HepG2 (cell line): ENCODE measurements at regions not wholly inside any gene's neighbourhood (a gene's known extent, or its start where the extent isn't known, plus 50 kb on each side); places are given as distances from the start of the nearest gene placed in this dataset.

Experiments used
- ATAC-seq: fragments of 200-7000 bp; cut with Tn5 transposase; 3 replicates; pipeline ENCODE4 v1.9.1; 2020; ENCODE audit warnings: mild to moderate bottlenecking, moderate library complexity
- BruUV-seq: library from RNA; stranded (reverse); fragments of 400-500 nt; replicated peaks from 2 replicates; lab custom pipeline; 2021; lab: Mats Ljungman, UMichigan
- CTCF ChIA-PET: fragments of 300-600 bp; formaldehyde crosslinking; extraction: SDS; loops from one replicate; lab custom pipeline; 2021; ENCODE audit warnings: low total read pairs, inconsistent platforms, low intra/inter-chr PET ratio; lab: Yijun Ruan, JAX
- POLR2A ChIA-PET: fragments of 350-600 bp; sonication (Branson Sonifier 250); formaldehyde crosslinking; loops from one replicate; lab custom pipeline; 2020; ENCODE audit warnings: antibody characterized with exemption, inconsistent platforms; lab: Yijun Ruan, JAX
- DNase-seq: peaks from one replicate; pipeline ENCODE4 v3.0.0-alpha.2; 2015; ENCODE audit warnings: low spot score
- FAIRE-seq: peaks from 3 replicates; lab custom pipeline; 2011; peaks lifted over from hg19 to GRCh38; lab: Jason Lieb, UNC
- H2AFZ ChIP-seq: one replicate; pipeline ENCODE4 v1.6.1; 2011; ENCODE audit warnings: low read length, inconsistent platforms
- H3K27ac ChIP-seq: fragments of 300-600 bp; 3 replicates; pipeline ENCODE4 v1.8.0; 2011; ENCODE audit warnings: mixed run types, mild to moderate bottlenecking, mixed read lengths, low read length, inconsistent platforms; ENCODE audit not compliant: insufficient read depth; ENCODE audit errors: extremely low read length
- H3K27me3 ChIP-seq, 2 experiments: fragments of 200-600 bp in 1 of 2; 2 replicates in 1 of 2; 3 replicates in 1 of 2; pipeline versions ENCODE4 v1.6.0 to v1.8.0; 2011; ENCODE audit warnings: low read length in 2 of 2, mild to moderate bottlenecking in 2 of 2, moderate library complexity in 2 of 2, inconsistent platforms in 1 of 2; ENCODE audit not compliant: insufficient read depth in 2 of 2, control insufficient read depth in 1 of 2
- H3K36me3 ChIP-seq, 2 experiments: fragments of 200-600 bp in 1 of 2; replicated peaks in 1 of 2; 2 replicates in 1 of 2; 3 replicates in 1 of 2; pipeline versions ENCODE4 v1.5.1 to v1.8.0; 2011; ENCODE audit warnings: low read length in 2 of 2, inconsistent platforms in 1 of 2; ENCODE audit not compliant: insufficient read depth in 2 of 2, control insufficient read depth in 1 of 2
- H3K4me1 ChIP-seq: 2 replicates; pipeline ENCODE4 v1.5.1; 2012; ENCODE audit warnings: low read length, inconsistent platforms; ENCODE audit not compliant: insufficient read depth
- H3K4me2 ChIP-seq: 2 replicates; pipeline ENCODE4 v1.6.0; 2011; ENCODE audit warnings: low read depth, low read length, inconsistent platforms
- H3K4me3 ChIP-seq, 3 experiments: fragments of 200-600 bp in 1 of 3; sonication (generic), shearing (Covaris generic) in 1 of 3; replicated peaks in 1 of 3; 2 replicates each; pipeline ENCODE4 v1.5.1; 2011 to 2016; ENCODE audit warnings: low read length in 3 of 3, inconsistent platforms in 2 of 3, low read depth in 2 of 3, mild to moderate bottlenecking in 2 of 3, control low read depth in 1 of 3, mixed read lengths in 1 of 3; ENCODE audit not compliant: insufficient read depth in 1 of 3
- H3K79me2 ChIP-seq: one replicate; pipeline ENCODE4 v1.6.1; 2011; ENCODE audit warnings: low read length, inconsistent platforms; ENCODE audit not compliant: insufficient read depth
- H3K9ac ChIP-seq: 2 replicates; pipeline ENCODE4 v1.6.0; 2011; ENCODE audit warnings: mild to moderate bottlenecking, low read depth, low read length, inconsistent platforms; ENCODE audit not compliant: insufficient read depth
- H3K9me3 ChIP-seq: 2 replicates; pipeline ENCODE4 v1.5.1; 2012; ENCODE audit warnings: mild to moderate bottlenecking, low read length
- H4K20me1 ChIP-seq: 2 replicates; pipeline ENCODE4 v1.6.0; 2011; ENCODE audit warnings: inconsistent platforms, mild to moderate bottlenecking, low read length, moderate library complexity; ENCODE audit not compliant: insufficient read depth
- BORCS8-MEF2B ChIP-seq: sonication (generic); formaldehyde crosslinking; IDR thresholded peaks from 2 replicates; pipeline ENCODE4 v1.8.0; 2022; ENCODE audit warnings: mild to moderate bottlenecking, missing genetic modification reagents
- CENPT ChIP-seq: sonication (generic); formaldehyde crosslinking; IDR thresholded peaks from 2 replicates; pipeline ENCODE4 v1.8.0; 2022; ENCODE audit warnings: low read depth, mild to moderate bottlenecking, moderate library complexity, missing genetic modification reagents
- FOXK1 ChIP-seq: sonication (generic); formaldehyde crosslinking; IDR thresholded peaks from 2 replicates; pipeline ENCODE4 v1.4.0; 2020; ENCODE audit warnings: low read depth, missing genetic modification reagents, borderline replicate concordance
- JUNB ChIP-seq: sonication (generic); formaldehyde crosslinking; IDR thresholded peaks from 2 replicates; pipeline ENCODE4 v1.8.0; 2022; ENCODE audit warnings: missing genetic modification reagents, mild to moderate bottlenecking, borderline replicate concordance
- PHF8 ChIP-seq: sonication (generic); formaldehyde crosslinking; IDR thresholded peaks from 2 replicates; pipeline ENCODE4 v1.5.0; 2020; ENCODE audit warnings: missing genetic modification reagents
- SALL2 ChIP-seq: sonication (generic); formaldehyde crosslinking; IDR thresholded peaks from 2 replicates; pipeline ENCODE4 v1.8.1; 2023; ENCODE audit warnings: mild to moderate bottlenecking, missing genetic modification reagents, inconsistent platforms
- SETDB1 ChIP-seq: sonication (generic); formaldehyde crosslinking; IDR thresholded peaks from 2 replicates; pipeline ENCODE4 v1.5.1; 2020; ENCODE audit warnings: missing genetic modification reagents, mild to moderate bottlenecking, borderline replicate concordance
- SYNCRIP ChIP-seq: fragments of 200-400 bp; formaldehyde crosslinking; IDR thresholded peaks from 2 replicates; pipeline ENCODE4 v1.6.1; 2018; ENCODE audit warnings: mild to moderate bottlenecking, low read depth, low read length; ENCODE audit not compliant: insufficient read depth
- TSC22D2 ChIP-seq: sonication (generic); formaldehyde crosslinking; IDR thresholded peaks from 2 replicates; pipeline ENCODE4 v1.5.1; 2020; ENCODE audit warnings: missing genetic modification reagents, mild to moderate bottlenecking, borderline replicate concordance
- ZBTB1 ChIP-seq: sonication (generic); formaldehyde crosslinking; IDR thresholded peaks from 2 replicates; pipeline ENCODE4 v1.4.0; 2020; ENCODE audit warnings: missing genetic modification reagents, borderline replicate concordance
- ZFP36L2 ChIP-seq: sonication (generic); formaldehyde crosslinking; IDR thresholded peaks from 2 replicates; pipeline ENCODE4 v1.4.0; 2020; ENCODE audit warnings: missing genetic modification reagents
- ZNF20 ChIP-seq: sonication (generic); formaldehyde crosslinking; IDR thresholded peaks from 2 replicates; pipeline ENCODE4 v1.4.0; 2020; ENCODE audit warnings: mild to moderate bottlenecking, moderate library complexity, missing genetic modification reagents
- ZNF724P ChIP-seq: sonication (generic); formaldehyde crosslinking; IDR thresholded peaks from 2 replicates; pipeline ENCODE4 v1.8.0; 2022; ENCODE audit warnings: missing genetic modification reagents, borderline replicate concordance
- ZNF781 ChIP-seq: sonication (generic); formaldehyde crosslinking; IDR thresholded peaks from 2 replicates; pipeline ENCODE4 v1.5.1; 2020; ENCODE audit warnings: borderline replicate concordance, mild to moderate bottlenecking, missing genetic modification reagents; ENCODE audit errors: not compliant biosample characterization
- WGBS: methylation state at CpG from one replicate; pipeline ENCODE4 v1.1.6; 2017; ENCODE audit warnings: low lambda C conversion rate; 5-methylcytosine and 5-hydroxymethylcytosine counted together
- in situ Hi-C: cut with HindIII; loops from 2 replicates; pipeline ENCODE4 v1.10.0; 2017; ENCODE audit warnings: low pct_unique_long_range_greater_than_20kb; ENCODE audit not compliant: extremely low pct_ligation_motif_present
- intact Hi-C: fragments of 100-400 bp; cut with micrococcal nuclease; formaldehyde crosslinking; loops from one replicate; pipeline ENCODE4 v1.10.0; 2022; ENCODE audit not compliant: unreplicated experiment
- TF ChIP-seq, protein P1 (sequence below): sonication (generic); formaldehyde crosslinking; IDR thresholded peaks from 2 replicates; pipeline ENCODE4 v1.8.0; 2022; ENCODE audit warnings: mild to moderate bottlenecking, missing genetic modification reagents
- TF ChIP-seq, protein P2 (sequence below): sonication (generic); formaldehyde crosslinking; IDR thresholded peaks from 2 replicates; pipeline ENCODE4 v1.4.0; 2020; ENCODE audit warnings: missing genetic modification reagents; ENCODE audit errors: not compliant biosample characterization
- TF ChIP-seq, protein P3 (sequence below), 2 experiments: IDR thresholded peaks; 2 replicates each; pipeline ENCODE4 v1.6.1; 2011 to 2012; ENCODE audit warnings: low read length in 2 of 2, borderline replicate concordance in 1 of 2, low read depth in 1 of 2, mild to moderate bottlenecking in 1 of 2, moderate library complexity in 1 of 2

DNA sequence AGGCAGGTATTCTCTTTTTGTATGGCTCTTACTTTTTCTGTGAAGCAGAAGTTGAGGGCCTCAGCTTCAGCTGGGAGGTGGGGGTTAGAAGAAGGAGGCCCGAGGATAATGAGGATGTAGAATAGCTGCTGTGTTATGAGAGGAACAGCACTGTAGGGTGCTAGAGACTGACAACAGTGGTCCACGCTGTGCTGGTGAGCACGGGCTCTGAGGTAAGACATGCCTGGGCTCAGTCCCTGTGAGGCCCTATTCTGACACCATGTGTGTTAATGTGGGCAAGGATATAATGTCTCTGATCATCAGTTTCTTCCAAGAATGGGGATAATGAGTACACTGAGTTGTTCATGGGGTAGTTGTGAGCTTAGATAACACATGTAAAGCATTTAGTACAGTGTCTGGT lies 55.3 kb upstream of the SFRP2 start:
- DNase-seq = no peak
- POLR2A ChIA-PET = no interaction called here
- Histone ChIP-seq H3K9me3 (no peaks in the 10 kb centered on the region), H2AFZ (no peak overlapping the region), H3K4me2 (no peak overlapping the region), H3K79me2 (no peaks in the 10 kb centered on the region), H3K36me3 (no peaks in the 10 kb centered on the region)
- BruUV-seq = no TSS peak
- TF ChIP-seq SETDB1 (no peak), BORCS8-MEF2B (CRISPR knock-in tag) (no peak), TSC22D2 (CRISPR knock-in tag) (no peak), FOXK1 (CRISPR knock-in tag) (no peak), ZFP36L2 (no peak), ZBTB1 (CRISPR knock-in tag) (no peak), JUNB (no peak), SALL2 (CRISPR knock-in tag) (no peak), CENPT (CRISPR knock-in tag) (no peak), PHF8 (CRISPR knock-in tag) (no peak), ZNF20 (CRISPR knock-in tag) (no peak), ZNF781 (no peak), SYNCRIP (no peak), ZNF724P (no peak)
- TF ChIP-seq, protein P1, sequence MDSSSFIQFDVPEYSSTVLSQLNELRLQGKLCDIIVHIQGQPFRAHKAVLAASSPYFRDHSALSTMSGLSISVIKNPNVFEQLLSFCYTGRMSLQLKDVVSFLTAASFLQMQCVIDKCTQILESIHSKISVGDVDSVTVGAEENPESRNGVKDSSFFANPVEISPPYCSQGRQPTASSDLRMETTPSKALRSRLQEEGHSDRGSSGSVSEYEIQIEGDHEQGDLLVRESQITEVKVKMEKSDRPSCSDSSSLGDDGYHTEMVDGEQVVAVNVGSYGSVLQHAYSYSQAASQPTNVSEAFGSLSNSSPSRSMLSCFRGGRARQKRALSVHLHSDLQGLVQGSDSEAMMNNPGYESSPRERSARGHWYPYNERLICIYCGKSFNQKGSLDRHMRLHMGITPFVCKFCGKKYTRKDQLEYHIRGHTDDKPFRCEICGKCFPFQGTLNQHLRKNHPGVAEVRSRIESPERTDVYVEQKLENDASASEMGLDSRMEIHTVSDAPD (CRISPR knock-in tag) = no peak
- TF ChIP-seq, protein P2, sequence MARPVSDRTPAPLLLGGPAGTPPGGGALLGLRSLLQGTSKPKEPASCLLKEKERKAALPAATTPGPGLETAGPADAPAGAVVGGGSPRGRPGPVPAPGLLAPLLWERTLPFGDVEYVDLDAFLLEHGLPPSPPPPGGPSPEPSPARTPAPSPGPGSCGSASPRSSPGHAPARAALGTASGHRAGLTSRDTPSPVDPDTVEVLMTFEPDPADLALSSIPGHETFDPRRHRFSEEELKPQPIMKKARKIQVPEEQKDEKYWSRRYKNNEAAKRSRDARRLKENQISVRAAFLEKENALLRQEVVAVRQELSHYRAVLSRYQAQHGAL (CRISPR knock-in tag) = no peak
- TF ChIP-seq, protein P3, sequence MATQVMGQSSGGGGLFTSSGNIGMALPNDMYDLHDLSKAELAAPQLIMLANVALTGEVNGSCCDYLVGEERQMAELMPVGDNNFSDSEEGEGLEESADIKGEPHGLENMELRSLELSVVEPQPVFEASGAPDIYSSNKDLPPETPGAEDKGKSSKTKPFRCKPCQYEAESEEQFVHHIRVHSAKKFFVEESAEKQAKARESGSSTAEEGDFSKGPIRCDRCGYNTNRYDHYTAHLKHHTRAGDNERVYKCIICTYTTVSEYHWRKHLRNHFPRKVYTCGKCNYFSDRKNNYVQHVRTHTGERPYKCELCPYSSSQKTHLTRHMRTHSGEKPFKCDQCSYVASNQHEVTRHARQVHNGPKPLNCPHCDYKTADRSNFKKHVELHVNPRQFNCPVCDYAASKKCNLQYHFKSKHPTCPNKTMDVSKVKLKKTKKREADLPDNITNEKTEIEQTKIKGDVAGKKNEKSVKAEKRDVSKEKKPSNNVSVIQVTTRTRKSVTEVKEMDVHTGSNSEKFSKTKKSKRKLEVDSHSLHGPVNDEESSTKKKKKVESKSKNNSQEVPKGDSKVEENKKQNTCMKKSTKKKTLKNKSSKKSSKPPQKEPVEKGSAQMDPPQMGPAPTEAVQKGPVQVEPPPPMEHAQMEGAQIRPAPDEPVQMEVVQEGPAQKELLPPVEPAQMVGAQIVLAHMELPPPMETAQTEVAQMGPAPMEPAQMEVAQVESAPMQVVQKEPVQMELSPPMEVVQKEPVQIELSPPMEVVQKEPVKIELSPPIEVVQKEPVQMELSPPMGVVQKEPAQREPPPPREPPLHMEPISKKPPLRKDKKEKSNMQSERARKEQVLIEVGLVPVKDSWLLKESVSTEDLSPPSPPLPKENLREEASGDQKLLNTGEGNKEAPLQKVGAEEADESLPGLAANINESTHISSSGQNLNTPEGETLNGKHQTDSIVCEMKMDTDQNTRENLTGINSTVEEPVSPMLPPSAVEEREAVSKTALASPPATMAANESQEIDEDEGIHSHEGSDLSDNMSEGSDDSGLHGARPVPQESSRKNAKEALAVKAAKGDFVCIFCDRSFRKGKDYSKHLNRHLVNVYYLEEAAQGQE (IDR thresholded peaks at IDR 0.05; ENCODE audit: borderline replicate concordance in 1 of 2, low read depth in 1 of 2, low read length in 2 of 2) = no peak
- TF ChIP-seq, all 625 proteins: peak for 0
- H3K4me3 ChIP-seq = no peak overlapping the region
- intact Hi-C loops = no loop called here
- no peaks in the 10 kb centered on the region for H4K20me1 ChIP-seq
- CTCF ChIA-PET = no interaction called here
- H3K9ac ChIP-seq = no peak overlapping the region
- 3% methylated on average over 3 of the region's 3 CpGs for WGBS
- no peaks in the 10 kb centered on the region; a peak in 1 of 5 replicates for H3K27me3 ChIP-seq
- no peak overlapping the region for H3K27ac ChIP-seq
- in situ Hi-C loops = no loop called here
- ATAC-seq (no peak), FAIRE-seq (no peak)
- H3K4me1 ChIP-seq = no peaks in the 10 kb centered on the region
